WTC11 (cell line): ENCODE measurements at regions not wholly inside any gene's neighbourhood (a gene's known extent, or its start where the extent isn't known, plus 50 kb on each side); places are given as distances from the start of the nearest gene placed in this dataset.

ENCODE experiments used
- ATAC-seq: fragments of 200-7000 bp; cut with Tn5 transposase; 2 replicates; pipeline ENCODE4 v1.10.0; 2021; ENCODE audit warnings: mild to moderate bottlenecking, moderate library complexity
- CTCF ChIA-PET: fragments of 300-600 bp; sonication (Branson Sonifier 250); formaldehyde crosslinking; loops from one replicate; lab custom pipeline; 2021; ENCODE audit warnings: antibody characterized with exemption; lab: Charles Lee
- POLR2A ChIA-PET: fragments of 350-600 bp; sonication (Branson Sonifier 250); formaldehyde crosslinking; loops from one replicate; lab custom pipeline; 2021; ENCODE audit warnings: antibody characterized with exemption; lab: Charles Lee
- DNase-seq: peaks from one replicate; pipeline ENCODE4 v3.0.0; 2021; ENCODE audit warnings: low spot score
- H3K27ac Mint-ChIP-seq: 2 replicates; pipeline ENCODE4 v1.8.0; 2021; ENCODE audit warnings: mixed read lengths
- H3K27me3 Mint-ChIP-seq: 2 replicates; pipeline ENCODE4 v1.8.0; 2021; ENCODE audit warnings: low read depth, mild to moderate bottlenecking, moderate library complexity, mixed read lengths
- H3K36me3 Mint-ChIP-seq: 2 replicates; pipeline ENCODE4 v1.8.0; 2021; ENCODE audit warnings: mixed read lengths
- H3K4me1 Mint-ChIP-seq: 2 replicates; pipeline ENCODE4 v1.8.0; 2022; ENCODE audit warnings: mixed read lengths
- H3K4me3 Mint-ChIP-seq: 2 replicates; pipeline ENCODE4 v1.8.0; 2021; ENCODE audit warnings: mild to moderate bottlenecking, moderate library complexity, mixed read lengths
- H3K9me3 Mint-ChIP-seq: 2 replicates; pipeline ENCODE4 v1.8.0; 2021; ENCODE audit warnings: mixed read lengths
- ATF6 ChIP-seq: sonication (generic); formaldehyde crosslinking; IDR thresholded peaks from 2 replicates; pipeline ENCODE4 v1.8.1; 2023; ENCODE audit warnings: mild to moderate bottlenecking, missing genetic modification reagents
- CREB1 ChIP-seq: sonication (generic); formaldehyde crosslinking; IDR thresholded peaks from 2 replicates; pipeline ENCODE4 v1.8.0; 2023; ENCODE audit warnings: mild to moderate bottlenecking, missing genetic modification reagents
- ELF4 ChIP-seq: sonication (generic); formaldehyde crosslinking; IDR thresholded peaks from 2 replicates; pipeline ENCODE4 v1.8.1; 2022; ENCODE audit warnings: low read depth, mild to moderate bottlenecking, moderate library complexity, missing genetic modification reagents
- EMX1 ChIP-seq: fragments of 250-450 bp; sonication (Bioruptor Pico); IDR thresholded peaks from 2 replicates; pipeline ENCODE4 v1.8.0; 2021; ENCODE audit warnings: mild to moderate bottlenecking
- FOXJ3 ChIP-seq: sonication (generic); formaldehyde crosslinking; IDR thresholded peaks from 2 replicates; pipeline ENCODE4 v1.9.0; 2021; ENCODE audit warnings: missing genetic modification reagents, mild to moderate bottlenecking, borderline replicate concordance
- FOXK1 ChIP-seq: sonication (generic); formaldehyde crosslinking; IDR thresholded peaks from 2 replicates; pipeline ENCODE4 v1.8.0; 2022; ENCODE audit warnings: mild to moderate bottlenecking, moderate library complexity, missing genetic modification reagents
- FOXP4 ChIP-seq: sonication (generic); formaldehyde crosslinking; IDR thresholded peaks from 2 replicates; pipeline ENCODE4 v1.8.0; 2022; ENCODE audit warnings: mild to moderate bottlenecking, missing genetic modification reagents
- HMGXB4 ChIP-seq: sonication (generic); formaldehyde crosslinking; IDR thresholded peaks from 2 replicates; pipeline ENCODE4 v1.8.1; 2023; ENCODE audit warnings: mild to moderate bottlenecking, moderate library complexity, missing genetic modification reagents
- KAT7 ChIP-seq: sonication (generic); formaldehyde crosslinking; IDR thresholded peaks from 2 replicates; pipeline ENCODE4 v1.8.1; 2023; ENCODE audit warnings: missing genetic modification reagents, mild to moderate bottlenecking, borderline replicate concordance
- MXD4 ChIP-seq: fragments of 250-450 bp; sonication (Bioruptor Pico); IDR thresholded peaks from 2 replicates; pipeline ENCODE4 v1.8.0; 2021; ENCODE audit warnings: mild to moderate bottlenecking, moderate library complexity, borderline replicate concordance
- PRDM15 ChIP-seq: sonication (generic); formaldehyde crosslinking; IDR thresholded peaks from 2 replicates; pipeline ENCODE4 v1.8.0; 2022; ENCODE audit warnings: missing genetic modification reagents
- PREB ChIP-seq: sonication (generic); formaldehyde crosslinking; IDR thresholded peaks from 2 replicates; pipeline ENCODE4 v1.8.1; 2022; ENCODE audit warnings: mild to moderate bottlenecking, missing genetic modification reagents, moderate library complexity, borderline replicate concordance
- PRRX2 ChIP-seq: fragments of 250-450 bp; sonication (Bioruptor Pico); IDR thresholded peaks from 2 replicates; pipeline ENCODE4 v1.8.0; 2021; ENCODE audit warnings: mild to moderate bottlenecking
- USF2 ChIP-seq: sonication (generic); formaldehyde crosslinking; IDR thresholded peaks from 2 replicates; pipeline ENCODE4 v1.8.1; 2023; ENCODE audit warnings: mild to moderate bottlenecking, missing genetic modification reagents, moderate library complexity
- ZNF317 ChIP-seq: sonication (generic); formaldehyde crosslinking; IDR thresholded peaks from 2 replicates; pipeline ENCODE4 v1.8.1; 2023; ENCODE audit warnings: low read depth, mild to moderate bottlenecking, moderate library complexity, missing genetic modification reagents, borderline replicate concordance
- ZNF416 ChIP-seq: fragments of 250-450 bp; sonication (Bioruptor Pico); IDR thresholded peaks from 2 replicates; pipeline ENCODE4 v1.9.0; 2021; ENCODE audit warnings: mild to moderate bottlenecking, inconsistent platforms
- ZNF425 ChIP-seq: fragments of 250-450 bp; sonication (Bioruptor Pico); conservative IDR thresholded peaks from 2 replicates; pipeline ENCODE4 v1.9.0; 2021; ENCODE audit warnings: mild to moderate bottlenecking
- ZNF532 ChIP-seq: fragments of 250-450 bp; sonication (Bioruptor Pico); IDR thresholded peaks from 2 replicates; pipeline ENCODE4 v1.9.0; 2021; ENCODE audit warnings: mild to moderate bottlenecking, borderline replicate concordance

GRCh38 chr14:22477569-22478194 lies 111.3 kb downstream of the DAD1 start (continued):
- TF ChIP-seq ZNF425 = no peak
- no peak for TF ChIP-seq ELF4 (CRISPR knock-in tag)
- TF ChIP-seq ZNF416 = no peak
- TF ChIP-seq HMGXB4 (CRISPR knock-in tag) = no peak
- TF ChIP-seq PRRX2 = no peak
- no peak for TF ChIP-seq FOXJ3
- TF ChIP-seq ZNF532 = no peak
- TF ChIP-seq PREB (CRISPR knock-in tag) = no peak
- TF ChIP-seq USF2 (CRISPR knock-in tag) = no peak
- TF ChIP-seq ZNF317 (CRISPR knock-in tag) = no peak
- no peak for TF ChIP-seq CREB1 (CRISPR knock-in tag)
- TF ChIP-seq EMX1 (CRISPR knock-in tag) = no peak
- no peak for TF ChIP-seq KAT7 (CRISPR knock-in tag)

- Mint-ChIP-seq H3K4me1 (peaks cover 56% of the 10 kb centered on the region), H3K27me3 (no peaks in the 10 kb centered on the region), H3K9me3 (no peaks in the 10 kb centered on the region), H3K36me3 (no peaks in the 10 kb centered on the region), H3K4me3 (no peak overlapping the region), H3K27ac (no peak overlapping the region; the same call in 1 of the 2 replicates)
- ChIA-PET POLR2A (no interaction called here), CTCF (interaction anchor here (0.5 to 2.2 kb wide), 7 partner anchors 12 to 412 kb away, joined by 3 to 8 read pairs (median 4); no protein-coding TSS in a partner anchor)
- no peak for ATAC-seq
- DNase-seq = no peak
- TF ChIP-seq MXD4 (CRISPR knock-in tag) = no peak
- TF ChIP-seq FOXK1 = no peak
- no peak for TF ChIP-seq FOXP4 (CRISPR knock-in tag)
- TF ChIP-seq ATF6 (CRISPR knock-in tag) = no peak
- TF ChIP-seq CREB1 (CRISPR knock-in tag) = no peak
- TF ChIP-seq PRDM15 (CRISPR knock-in tag) = no peak
Measured at GRCh38 chr14:22476887-22477286, 112.1 kb downstream of the DAD1 start.
